ENCODE measurements at regions not wholly inside any gene's neighbourhood (a gene's known extent, or its start where the extent isn't known, plus 50 kb on each side); places are given as distances from the start of the nearest gene placed in this dataset.
A peak's percentile ranks its signal among the peaks of the same experiment; 100 is the strongest.

DNA sequence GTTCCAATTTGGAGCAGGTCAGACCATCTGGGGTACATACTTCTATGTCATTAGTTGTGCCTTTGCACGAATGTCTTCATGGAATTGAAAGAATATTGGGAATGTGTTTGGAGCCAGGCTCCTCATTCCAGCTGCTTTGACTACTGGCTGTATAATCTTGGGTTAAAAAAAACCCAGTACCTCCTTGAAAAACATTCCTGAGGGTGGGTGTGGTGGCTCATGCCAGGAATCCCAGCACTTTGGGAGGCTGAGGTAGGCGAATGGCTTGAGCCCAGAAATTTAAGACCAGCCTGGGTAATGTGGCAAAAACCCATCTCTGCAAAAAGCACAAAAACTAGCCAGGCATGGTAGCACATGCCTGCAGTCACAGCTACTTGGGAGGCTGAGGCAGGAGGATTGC is 125.6 kb downstream of the TTC8 start:
- intact Hi-C loops (cut with DNase I), result no loop called here
- Histone ChIP-seq H3K4me1 (no peaks in the 10 kb centered on the region), H3K36me3 (replicated peaks in 1 of 2; ENCODE audit: insufficient read depth in 1 of 2, low read depth in 2 of 2) (no peaks in the 10 kb centered on the region), H3K9me3 (peaks cover 0 to 4% (median 0%) of the 10 kb centered on the region in 3 donors), H3K27ac (no peak overlapping the region), H3K27me3 (no peaks in the 10 kb centered on the region), H3K4me3 (no peak overlapping the region)
- TF ChIP-seq, protein P1, sequence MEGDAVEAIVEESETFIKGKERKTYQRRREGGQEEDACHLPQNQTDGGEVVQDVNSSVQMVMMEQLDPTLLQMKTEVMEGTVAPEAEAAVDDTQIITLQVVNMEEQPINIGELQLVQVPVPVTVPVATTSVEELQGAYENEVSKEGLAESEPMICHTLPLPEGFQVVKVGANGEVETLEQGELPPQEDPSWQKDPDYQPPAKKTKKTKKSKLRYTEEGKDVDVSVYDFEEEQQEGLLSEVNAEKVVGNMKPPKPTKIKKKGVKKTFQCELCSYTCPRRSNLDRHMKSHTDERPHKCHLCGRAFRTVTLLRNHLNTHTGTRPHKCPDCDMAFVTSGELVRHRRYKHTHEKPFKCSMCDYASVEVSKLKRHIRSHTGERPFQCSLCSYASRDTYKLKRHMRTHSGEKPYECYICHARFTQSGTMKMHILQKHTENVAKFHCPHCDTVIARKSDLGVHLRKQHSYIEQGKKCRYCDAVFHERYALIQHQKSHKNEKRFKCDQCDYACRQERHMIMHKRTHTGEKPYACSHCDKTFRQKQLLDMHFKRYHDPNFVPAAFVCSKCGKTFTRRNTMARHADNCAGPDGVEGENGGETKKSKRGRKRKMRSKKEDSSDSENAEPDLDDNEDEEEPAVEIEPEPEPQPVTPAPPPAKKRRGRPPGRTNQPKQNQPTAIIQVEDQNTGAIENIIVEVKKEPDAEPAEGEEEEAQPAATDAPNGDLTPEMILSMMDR (IDR thresholded peaks at IDR 0.05), result no peak
- no peak for TF ChIP-seq POLR2A (IDR thresholded peaks at IDR 0.05)
- 23 to 31% methylated on average over 2 of the region's 2 CpGs for WGBS, 2 donors
- ATAC-seq, result no peak
- no peak for DNase-seq

DNA sequence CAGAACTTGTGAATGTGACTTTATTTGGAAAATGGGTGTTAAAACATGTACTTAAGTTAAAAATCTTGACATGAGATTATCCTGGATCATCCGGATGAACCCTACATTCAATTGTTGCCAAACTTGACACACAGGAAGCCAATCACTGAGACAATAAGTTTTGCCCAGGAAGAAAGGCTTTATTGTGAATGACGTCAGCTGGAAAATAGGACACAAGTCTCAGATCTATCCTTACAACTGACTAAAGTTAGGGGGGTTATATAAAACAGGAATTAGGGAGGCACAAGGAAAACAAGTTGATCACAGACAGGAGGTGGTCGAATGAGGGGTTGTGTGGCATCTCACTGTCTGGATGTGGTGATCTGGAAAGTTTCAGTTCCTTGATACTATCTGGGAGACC is 126.9 kb downstream of the TTC8 start:
- no peak overlapping the region for H3K4me3 ChIP-seq
- H3K27me3 ChIP-seq, result no peaks in the 10 kb centered on the region
- TF ChIP-seq POLR2A (IDR thresholded peaks at IDR 0.05), result no peak
- TF ChIP-seq, protein P1 (IDR thresholded peaks at IDR 0.05), result no peak
- intact Hi-C loops (cut with DNase I), result no loop called here
- H3K27ac ChIP-seq, result no peak overlapping the region
- ATAC-seq (no peak), DNase-seq (no peak)
- 47 to 52% methylated on average over 3 of the region's 3 CpGs for WGBS, 2 donors
- peaks cover 0 to 4% (median 0%) of the 10 kb centered on the region in 3 donors for H3K9me3 ChIP-seq
- no peaks in the 10 kb centered on the region for H3K36me3 ChIP-seq (replicated peaks in 1 of 2; ENCODE audit: insufficient read depth in 1 of 2, low read depth in 2 of 2)
- no peaks in the 10 kb centered on the region for H3K4me1 ChIP-seq

DNA sequence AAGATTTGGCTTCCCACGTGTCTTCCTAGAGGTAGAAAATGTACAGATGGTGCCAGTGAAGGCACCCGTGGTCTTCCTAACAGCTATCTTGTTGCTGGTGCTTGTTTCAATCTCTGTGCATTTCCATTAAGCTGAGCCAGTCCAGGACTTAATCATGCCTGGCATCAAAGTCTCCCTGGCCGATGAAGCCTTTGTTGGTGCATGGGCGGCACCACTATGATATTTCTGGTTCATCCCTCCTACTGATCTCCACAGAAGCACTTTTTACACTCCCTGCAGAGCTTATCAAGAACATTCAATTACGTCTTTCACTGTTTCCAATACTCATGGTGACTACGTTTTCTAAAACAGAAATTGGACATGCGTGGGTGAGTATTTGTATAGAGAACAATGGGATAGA is 128.4 kb downstream of the TTC8 start:
- H3K27me3 ChIP-seq, result no peaks in the 10 kb centered on the region
- H3K27ac ChIP-seq, result no peak overlapping the region
- TF ChIP-seq POLR2A (IDR thresholded peaks at IDR 0.05), result no peak
- TF ChIP-seq, protein P1 (IDR thresholded peaks at IDR 0.05), result no peak
- 69 to 71% methylated on average over 7 of the region's 7 CpGs for WGBS, 2 donors
- no peak overlapping the region for H3K4me3 ChIP-seq
- H3K36me3 ChIP-seq (replicated peaks in 1 of 2; ENCODE audit: insufficient read depth in 1 of 2, low read depth in 2 of 2), result no peaks in the 10 kb centered on the region
- ATAC-seq (no peak), DNase-seq (no peak)
- H3K4me1 ChIP-seq, result no peaks in the 10 kb centered on the region
- intact Hi-C loops (cut with DNase I), result no loop called here
- peaks cover 0 to 4% (median 0%) of the 10 kb centered on the region in 3 donors for H3K9me3 ChIP-seq

DNA sequence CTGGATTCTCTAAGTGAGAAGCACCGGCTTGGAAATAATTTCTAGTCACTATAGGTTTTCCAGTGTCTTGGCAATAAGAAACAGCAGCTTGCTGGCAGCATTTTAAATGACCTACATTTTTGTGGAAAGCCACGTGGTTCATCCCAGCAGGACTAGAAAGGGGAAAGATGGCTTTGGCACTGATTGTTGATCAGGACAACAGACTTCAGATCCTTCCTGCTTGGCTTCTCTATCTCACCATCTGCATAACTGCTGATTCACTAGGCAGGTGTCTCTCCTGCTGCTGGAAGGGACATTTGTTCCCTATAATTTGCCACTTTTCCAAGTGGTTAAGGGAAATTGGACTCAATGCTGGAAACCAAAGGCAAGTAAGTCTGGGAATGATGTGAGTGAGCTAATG is 131.0 kb downstream of the TTC8 start:
- DNase-seq (no peak), ATAC-seq (no peak)
- no peak for TF ChIP-seq POLR2A (IDR thresholded peaks at IDR 0.05)
- TF ChIP-seq, protein P1 (IDR thresholded peaks at IDR 0.05), result no peak
- intact Hi-C loops (cut with DNase I), result no loop called here
- Histone ChIP-seq H3K4me1 (peaks cover 4% of the 10 kb centered on the region), H3K27ac (no peak overlapping the region), H3K36me3 (replicated peaks in 1 of 2; ENCODE audit: insufficient read depth in 1 of 2, low read depth in 2 of 2) (no peaks in the 10 kb centered on the region), H3K9me3 (no peaks in the 10 kb centered on the region), H3K4me3 (no peak overlapping the region), H3K27me3 (no peaks in the 10 kb centered on the region)
- 45 to 56% methylated on average over 2 of the region's 2 CpGs for WGBS, 2 donors

DNA sequence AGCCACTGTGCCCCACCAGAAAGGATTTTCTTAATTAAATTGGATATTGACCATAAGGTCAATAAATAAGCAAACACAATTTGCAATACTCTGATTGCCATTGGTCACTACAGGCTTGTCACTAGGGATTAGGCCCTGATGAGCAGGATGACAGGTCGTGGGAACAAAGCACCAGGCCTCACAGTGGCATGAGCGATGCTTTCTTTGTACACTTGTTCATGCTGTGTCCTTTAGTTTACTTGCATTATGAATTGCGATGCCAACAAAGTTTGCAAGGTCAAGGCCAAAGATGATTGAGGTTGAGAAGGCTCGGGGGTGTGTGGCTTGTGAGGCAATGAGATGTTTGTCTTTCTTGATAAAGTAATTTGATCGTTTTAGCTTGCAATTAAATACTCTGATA is 136.0 kb downstream of the TTC8 start:
- H3K36me3 ChIP-seq (replicated peaks in 1 of 2; ENCODE audit: insufficient read depth in 1 of 2, low read depth in 2 of 2), result no peaks in the 10 kb centered on the region
- peaks cover 15% of the 10 kb centered on the region for H3K4me1 ChIP-seq
- no peak for TF ChIP-seq POLR2A (IDR thresholded peaks at IDR 0.05)
- TF ChIP-seq, protein P1 (IDR thresholded peaks at IDR 0.05), result no peak
- 30 to 39% methylated on average over 5 of the region's 5 CpGs for WGBS, 2 donors
- H3K4me3 ChIP-seq, result no peak overlapping the region
- H3K27me3 ChIP-seq, result no peaks in the 10 kb centered on the region
- no peak overlapping the region for H3K27ac ChIP-seq
- intact Hi-C loops (cut with DNase I), result no loop called here
- H3K9me3 ChIP-seq, result no peaks in the 10 kb centered on the region
- peak; percentile 11 to 35 (median 17) for DNase-seq
- ATAC-seq, result no peak

Data from body of pancreas (tissue), 4 donors.